HG03108 (cell line): ENCODE measurements at regions not wholly inside any gene's neighbourhood (a gene's known extent, or its start where the extent isn't known, plus 50 kb on each side); places are given as distances from the start of the nearest gene placed in this dataset.

Experiments used
- ATAC-seq: cut with Tn5 transposase; IDR thresholded peaks from one replicate; pipeline ENCODE4 v1.9.1; 2021; ENCODE audit warnings: moderate library complexity; ENCODE audit not compliant: unreplicated experiment

DNA sequence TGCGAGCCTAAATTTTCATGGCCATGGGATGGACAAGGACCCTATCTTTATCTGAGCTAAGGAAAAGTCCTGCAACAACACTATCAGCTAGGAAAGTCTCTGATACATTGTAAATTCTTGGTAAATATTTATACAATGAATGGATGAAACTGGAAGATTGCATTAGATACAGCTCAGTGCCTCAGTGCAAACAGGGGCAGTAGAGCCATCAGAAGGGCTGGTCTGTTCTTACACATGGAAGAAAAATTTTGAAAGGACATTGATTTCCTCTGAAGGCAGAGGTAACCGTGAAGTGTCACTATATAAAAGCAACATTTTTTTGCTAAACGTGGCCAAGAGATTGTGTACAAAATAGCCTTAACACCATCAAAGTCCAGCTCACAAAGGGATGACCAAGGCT, 153.2 kb upstream of the GADL1 start:
- ATAC-seq = no peak

DNA sequence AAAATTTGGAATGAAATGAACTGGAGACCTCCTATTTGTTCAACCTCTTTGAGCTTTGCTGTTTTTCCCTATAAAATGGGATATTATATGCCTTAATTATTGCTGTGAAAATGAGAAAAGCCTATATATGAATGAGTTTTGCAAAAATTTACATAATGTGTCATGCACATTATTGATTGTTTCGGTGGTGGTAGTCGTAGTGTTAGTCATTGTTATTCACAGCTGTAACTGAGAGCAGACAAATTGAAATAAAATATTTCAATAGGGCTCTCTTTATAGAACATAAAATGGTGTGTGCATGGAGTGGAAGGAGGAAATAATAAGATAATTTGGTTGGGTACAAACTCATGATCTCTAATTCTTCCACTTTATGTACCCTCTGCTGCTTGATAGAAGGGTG, 153.7 kb upstream of the GADL1 start:
- no peak for ATAC-seq

DNA sequence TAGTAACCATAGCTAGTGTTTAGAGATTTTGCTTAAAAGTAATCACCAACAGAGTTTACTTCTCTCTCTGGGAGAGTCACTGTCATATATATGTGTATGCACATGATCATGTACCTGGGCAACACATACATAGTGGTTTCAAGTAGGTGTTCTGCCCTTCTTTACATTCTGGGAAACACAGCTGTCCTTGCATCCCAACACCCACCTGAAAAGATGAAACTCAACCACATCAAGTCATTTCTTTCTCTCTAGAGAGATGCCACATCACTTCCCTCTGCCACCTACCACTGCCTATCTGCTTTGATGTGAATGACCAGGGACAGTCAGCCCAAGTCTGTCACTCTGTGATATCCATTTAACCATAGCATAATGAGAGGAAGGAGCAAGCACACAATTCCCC, 155.8 kb upstream of the GADL1 start:
- ATAC-seq = no peak

DNA sequence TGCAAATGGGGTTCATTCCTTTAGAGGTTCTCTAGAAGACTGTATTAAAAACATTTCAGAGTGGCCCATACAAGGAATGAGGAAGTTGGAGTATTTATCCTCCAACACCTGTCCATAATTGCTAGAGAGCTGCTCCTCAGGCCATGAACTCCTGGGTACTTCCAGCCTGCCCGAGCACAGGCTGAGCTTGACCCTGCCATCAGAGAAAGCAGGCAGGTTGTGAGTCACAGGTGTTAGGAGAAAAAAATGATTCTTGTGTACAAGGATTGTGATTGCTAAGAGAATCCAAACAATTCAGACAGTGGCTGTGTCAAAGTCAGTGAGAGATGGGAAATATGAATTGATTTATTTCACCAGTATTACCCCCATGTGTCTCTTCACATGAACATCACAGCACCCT, 156.8 kb upstream of the GADL1 start:
- ATAC-seq = no peak

DNA sequence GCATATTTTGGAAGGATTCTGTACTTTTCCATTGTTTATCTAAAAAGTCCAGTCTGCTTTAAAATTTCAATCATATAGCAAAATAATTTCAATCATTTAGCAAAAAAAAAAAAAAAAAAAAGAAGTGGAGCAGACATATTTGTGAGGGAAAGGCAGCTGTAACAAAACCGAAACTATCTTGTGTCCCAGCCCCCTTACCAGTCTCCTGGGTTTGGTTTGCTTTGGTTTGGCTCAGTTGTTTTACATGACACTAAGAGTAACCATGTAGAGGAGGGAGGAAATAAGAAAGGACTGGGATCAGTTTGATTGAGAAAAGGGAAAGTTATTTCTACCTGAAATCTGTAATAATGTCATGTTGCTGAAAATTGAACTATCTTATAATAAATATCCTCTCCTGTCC, 158.8 kb upstream of the GADL1 start:
- ATAC-seq = no peak

DNA sequence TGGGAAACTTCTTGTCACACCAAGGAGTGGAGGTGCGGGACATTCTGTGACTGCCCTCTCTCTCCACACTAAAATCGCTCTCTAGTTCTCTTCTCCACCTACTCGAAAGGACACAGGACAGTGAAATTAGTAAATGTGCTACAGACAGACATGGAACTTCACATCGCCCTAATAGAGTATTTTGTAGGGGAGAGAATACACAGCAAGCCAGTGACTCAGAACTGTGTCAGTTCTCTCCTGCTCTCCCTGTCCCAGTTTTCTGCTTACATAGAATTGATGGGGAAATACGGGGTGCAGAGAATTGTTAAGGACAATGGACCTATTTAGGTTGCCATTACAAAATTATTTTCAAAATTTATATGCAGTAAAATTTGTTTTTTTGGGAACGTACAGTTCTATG, 159.6 kb upstream of the GADL1 start:
- no peak for ATAC-seq

DNA sequence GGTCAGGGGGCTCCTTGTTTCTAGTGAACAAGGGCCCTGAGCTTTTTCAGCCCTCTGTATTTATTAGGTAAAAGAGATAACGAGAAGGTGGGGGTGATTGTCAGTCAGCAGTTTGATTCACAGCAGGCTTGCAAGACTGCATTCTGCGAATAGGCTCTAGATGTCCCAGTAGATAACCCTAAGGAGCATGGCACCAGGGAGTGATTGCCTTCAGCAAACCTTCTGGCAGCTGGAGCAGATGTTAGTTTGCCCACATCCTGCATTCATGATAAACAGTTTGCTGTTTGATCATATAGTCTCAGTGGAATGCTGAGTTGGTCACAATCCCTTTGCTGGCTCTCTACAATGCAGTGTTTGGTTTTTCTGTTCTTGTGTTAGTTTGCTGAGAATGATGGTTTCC, 161.3 kb upstream of the GADL1 start:
- ATAC-seq = no peak

DNA sequence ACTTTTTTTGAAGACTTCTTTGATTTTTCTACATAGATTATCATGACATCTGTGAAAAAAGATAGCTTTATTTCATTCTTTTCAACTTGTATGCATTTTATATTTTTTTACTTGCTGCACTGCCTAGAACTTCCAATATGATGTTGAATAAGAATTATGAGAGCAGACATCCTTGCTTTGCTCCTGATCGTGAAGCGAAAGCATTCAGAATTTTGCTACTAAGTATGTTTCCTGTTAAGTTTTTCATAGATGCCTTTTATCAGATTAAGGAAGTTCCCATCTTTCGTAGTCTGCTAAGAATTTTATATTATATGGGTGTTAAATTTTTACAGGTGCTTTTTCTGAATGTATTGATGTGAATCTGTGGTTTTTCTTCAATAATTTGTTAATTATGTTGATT, 163.4 kb upstream of the GADL1 start:
- ATAC-seq = no peak

DNA sequence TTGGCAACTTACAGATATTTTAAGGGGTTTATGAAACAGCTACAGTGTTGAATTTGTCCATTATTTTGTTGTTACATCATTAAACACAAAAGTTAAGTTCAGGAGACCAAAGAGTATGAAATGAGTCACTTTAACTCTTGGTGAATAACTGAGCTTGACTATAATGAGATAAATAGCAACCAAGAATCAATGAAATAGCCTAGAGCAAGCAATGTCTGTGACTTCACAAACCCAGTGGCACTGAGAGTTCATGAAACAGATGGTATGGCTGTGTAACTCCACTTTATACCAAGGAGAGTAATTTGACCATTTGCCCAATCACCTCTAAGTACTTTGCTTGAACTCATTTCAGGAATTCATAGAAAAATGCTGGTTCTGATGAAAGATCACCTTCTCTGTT, 169.6 kb upstream of the GADL1 start:
- no peak for ATAC-seq

DNA sequence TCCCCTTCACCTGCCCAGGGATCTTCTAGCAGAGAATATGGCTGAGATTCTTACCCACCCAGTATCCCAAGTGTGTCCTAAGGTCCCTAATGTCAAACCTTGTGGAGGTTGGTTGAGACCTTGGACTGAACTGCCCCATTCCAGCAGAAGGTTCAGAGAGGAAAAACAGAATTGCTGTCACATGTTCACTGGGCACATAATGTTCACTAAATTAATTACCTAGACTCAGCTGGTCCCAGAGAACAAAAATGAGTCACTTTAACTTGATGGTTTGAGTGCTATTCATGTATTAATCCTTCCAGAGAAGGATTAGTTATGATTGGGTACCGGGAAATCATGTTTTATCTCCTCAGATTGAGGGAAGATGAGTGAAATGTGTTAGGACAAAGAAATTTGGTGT, 171.3 kb upstream of the GADL1 start:
- ATAC-seq = no peak

DNA sequence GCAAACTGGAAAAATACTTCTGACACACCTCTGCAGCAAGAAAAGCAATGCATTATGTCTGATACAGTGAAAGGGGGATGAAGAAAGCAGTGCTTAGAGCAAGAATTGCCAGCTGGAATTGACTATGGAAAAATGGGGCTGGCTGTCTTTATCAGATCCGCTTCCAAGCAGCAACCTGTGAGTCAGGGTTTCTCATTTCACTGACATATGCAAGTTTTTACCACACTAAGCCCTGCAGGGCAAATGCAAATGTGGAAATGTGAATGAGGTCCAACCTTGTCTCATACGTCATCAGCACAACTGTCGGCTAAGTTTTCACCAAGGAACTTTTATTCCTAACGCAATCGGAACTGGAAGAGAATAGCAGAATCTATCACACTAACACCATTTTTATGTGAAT, 172.5 kb upstream of the GADL1 start:
- no peak for ATAC-seq

DNA sequence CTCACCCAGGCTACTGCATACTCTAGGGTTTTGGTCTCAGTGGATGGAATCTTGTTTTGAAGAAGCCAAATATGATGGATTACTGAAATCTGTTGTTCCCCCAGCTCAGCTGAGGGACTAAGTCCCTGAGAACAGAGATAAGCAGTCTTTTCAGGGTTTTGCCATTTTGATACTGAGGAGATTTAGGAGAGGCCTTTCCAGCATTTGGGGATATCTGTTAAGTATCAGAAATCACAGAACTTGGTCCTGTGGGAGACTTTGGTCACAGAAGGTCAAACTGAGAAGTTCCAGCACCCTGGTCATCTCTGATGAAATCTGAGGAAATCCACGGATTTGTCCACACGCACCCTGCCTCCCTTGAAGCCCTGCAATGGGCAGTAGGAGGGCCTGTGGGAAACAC, 181.0 kb upstream of the GADL1 start:
- ATAC-seq = no peak

DNA sequence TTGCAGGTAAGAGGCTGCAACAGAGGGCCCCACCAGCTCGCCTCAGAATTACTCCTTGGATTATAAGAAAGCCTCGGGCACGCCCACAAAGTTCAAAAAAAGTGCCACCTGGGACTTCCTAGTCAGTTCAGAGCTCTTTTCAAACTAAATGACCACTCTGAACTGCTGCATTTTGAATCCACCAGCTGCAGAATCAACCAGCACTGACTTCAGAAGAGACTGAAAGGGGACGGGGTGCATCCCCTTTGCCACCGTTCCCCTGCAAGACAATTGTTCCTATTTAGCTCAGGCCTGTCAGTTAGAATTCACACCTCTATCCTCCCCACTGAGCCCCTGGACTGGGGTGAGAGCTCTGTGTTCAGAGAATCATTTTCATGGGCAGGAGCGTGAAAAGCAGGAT, 181.4 kb upstream of the GADL1 start:
- no peak for ATAC-seq

DNA sequence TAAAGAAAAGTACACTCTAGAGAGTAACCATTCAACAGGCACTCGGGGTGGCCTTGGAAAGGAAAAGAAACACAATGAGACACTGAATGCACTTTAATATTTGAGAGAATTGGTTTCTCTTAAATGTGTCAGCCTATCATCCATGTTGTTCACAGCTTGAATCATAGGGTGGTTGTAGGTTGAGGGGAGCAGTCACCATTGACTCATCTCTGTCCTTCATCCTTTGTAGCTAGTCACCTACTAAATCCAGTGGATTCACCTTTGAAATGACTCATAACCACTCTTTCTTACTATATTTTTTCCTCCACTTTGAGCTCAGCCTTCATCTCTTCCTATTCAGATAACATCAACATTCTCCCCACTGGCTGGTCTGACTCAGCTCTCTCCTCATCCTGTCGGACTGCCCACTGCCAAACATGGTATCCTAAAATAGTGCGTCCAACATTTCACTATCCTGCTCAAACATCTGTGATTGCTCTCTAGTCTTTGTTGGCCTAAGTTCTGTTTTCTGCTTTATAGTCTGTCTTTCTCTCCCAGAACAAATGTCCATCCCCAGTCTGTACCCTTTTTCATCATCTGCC, 182.7 kb upstream of the GADL1 start:
- no peak for ATAC-seq

DNA sequence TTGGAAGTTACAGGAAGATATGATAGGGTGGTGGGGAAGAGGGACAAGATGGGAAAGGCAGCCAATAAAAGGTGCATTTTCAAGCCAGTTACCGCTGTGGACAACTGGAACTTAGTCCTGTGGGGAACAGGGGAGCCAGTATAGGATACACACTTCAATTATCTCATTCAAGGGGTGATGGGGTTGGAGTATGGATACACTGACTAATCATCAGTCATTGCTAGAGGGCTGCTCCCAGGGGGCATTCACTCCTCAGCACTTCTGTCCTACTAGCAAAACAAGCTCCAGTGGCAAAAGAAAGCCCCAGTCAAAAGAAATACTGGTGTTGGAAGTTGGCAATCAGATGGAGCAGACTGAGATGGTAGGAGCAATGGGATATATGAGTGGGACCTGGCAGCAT, 183.4 kb upstream of the GADL1 start:
- ATAC-seq = no peak

DNA sequence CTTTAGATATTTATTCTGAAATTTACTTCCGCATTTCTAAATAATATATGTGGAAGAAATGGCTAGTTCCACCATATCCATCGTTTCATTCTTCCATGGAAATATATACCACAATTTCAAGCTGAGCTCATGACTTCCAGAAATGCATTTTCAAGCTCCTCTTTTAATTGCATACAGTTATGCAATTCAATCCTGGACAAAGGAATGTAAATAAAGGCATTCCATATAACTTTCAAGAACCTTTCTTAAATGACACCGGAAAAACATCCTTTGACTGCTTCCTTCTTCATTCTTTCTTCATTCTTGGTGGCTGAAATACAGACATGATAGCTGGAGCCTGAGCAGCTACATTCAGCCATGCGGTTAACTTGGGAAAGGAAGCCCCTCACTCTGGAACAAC, 185.2 kb upstream of the GADL1 start:
- ATAC-seq = no peak

DNA sequence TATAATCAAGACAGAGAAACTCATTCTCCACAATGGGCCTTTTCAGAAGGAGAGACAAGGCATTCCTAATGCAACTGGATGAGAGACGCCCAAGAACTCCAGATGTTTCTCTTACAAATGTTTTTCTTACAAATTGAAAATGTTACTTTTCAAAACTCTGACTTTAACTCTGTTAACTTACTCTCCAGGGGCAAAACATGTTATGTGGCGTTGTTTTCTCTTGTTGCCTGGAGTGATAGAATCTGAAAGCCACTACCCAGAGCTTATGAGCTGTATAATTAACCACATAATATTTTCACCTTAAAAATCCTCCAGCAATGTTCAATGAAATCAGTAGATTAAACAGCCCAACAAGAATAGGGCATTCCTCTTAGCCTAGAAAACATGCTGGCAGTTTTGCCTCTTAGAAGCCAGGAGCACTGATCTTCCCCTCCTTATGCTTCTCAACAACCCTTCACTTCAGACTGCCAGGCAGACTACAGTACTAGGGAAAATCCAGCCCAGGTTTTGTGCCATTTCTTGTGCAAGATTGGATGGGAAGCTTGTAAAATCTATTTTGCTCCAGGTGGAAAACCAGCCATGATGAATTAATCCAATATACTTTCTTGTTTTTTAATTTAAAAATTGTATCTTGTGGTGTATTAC, 186.7 kb upstream of the GADL1 start:
- no peak for ATAC-seq

DNA sequence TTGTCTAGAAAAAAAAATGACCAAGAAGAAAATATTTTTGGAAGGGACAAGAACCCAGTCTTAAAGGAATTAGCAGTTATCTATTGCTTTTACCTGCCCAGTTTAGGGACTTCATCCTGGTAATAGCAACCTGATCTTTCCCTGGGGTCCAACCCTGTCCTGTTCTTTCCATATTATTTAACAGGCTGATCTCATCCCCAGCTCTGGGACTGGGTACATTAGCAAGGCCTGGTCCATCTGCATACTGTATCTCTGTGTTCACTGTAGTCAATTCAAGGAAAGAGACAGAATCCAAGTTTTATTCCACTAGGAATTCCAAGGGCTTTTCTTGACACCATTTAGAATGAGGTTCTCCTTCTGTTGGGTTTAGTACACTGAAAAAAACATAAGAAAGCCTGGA, 191.7 kb upstream of the GADL1 start:
- no peak for ATAC-seq

DNA sequence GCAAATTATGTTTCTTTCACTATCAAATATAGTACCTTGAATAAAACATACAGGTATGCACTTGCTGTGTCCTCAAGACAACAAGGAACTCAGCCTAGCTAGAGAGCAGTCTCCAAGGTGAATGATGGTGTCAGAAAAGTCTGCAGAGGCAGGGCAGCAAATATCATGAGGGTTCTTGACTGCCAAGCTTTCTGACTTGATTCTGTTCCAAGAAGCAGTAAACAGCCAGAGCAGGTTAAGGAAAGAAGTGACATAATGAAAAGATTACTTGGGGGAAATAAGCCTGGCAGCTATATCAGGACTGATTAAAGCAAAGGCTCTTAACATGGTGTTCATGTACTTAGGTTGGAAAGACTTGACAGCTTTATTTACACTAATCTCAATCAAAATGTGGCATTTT, 192.2 kb upstream of the GADL1 start:
- ATAC-seq = no peak

DNA sequence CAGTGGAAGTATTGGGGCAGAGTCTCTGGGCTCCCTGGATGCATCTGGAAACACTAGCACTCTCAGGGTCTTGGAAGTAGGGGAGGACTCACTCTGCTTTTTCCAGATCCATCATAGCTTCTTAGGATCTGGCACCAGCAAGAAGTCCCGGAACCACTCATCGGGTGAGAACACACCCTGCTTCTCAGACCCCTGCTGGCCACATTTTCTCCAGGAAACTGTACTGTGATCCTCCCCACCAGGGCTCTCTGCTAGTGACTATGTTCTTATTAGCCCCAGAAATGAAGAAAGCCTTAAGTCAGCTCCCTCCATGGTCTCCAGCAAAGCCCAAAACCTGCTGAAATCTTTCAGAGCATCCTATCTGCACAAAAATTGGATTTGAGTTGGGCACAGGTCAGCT, 197.3 kb upstream of the GADL1 start:
- ATAC-seq = no peak

DNA sequence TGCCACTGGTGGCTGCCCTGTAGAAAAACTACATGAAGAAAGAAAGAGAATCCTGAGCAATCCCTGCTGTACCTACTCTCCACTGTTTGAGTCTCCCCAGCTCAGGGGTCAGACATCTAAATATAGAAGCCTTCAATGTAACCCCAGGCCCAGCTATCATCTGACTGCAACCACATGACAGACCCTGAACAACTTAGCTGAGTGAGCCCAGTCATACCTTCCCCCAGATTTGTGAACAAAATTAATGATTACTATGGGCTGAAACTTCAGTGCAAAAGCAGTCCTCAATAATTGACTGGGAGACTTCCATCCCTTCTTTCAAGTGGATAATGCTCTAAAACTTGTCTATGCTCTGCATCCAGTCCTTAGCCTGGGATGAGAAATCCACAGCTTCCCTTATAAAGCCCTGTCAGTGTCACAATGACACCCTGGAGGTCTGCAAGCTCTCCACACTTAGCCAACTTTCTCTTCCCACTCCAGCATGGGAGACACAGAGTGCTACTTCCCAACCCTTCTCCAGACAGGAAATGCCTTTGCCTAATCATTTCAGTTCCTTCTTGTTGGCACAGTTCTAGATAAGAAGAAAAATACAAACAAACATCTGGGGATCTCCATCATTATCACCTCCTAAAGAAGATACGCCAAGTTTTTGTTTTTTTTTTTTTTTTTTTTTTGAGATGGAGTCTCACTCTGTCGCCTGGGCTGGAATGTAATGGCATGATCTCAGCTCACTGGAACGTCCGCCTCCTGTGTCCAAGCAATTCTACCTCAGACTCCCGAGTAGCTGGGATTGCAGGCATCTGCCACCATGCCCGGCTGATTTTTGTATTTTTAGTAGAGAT, 198.5 kb upstream of the GADL1 start:
- ATAC-seq = no peak

DNA sequence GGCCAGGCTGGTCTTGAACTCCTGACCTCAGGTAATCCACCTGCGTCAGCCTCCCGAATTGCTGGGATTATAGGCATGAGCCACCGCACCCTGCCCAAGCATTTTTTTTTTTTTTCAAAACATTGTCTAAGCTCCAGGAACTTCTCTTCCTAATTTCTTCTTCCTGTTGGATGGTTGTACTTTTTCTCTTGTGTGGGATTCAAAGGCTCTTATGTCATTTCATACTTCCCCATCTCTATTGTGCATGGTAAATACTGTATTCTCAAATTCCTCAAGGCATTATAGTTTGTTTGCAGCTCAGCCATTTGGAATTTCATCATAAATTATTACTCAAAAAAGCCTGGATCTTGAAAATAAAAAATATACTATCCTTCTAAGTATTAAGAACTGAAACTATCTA, 199.1 kb upstream of the GADL1 start:
- ATAC-seq = no peak
